ENCODE measurements at regions not wholly inside any gene's neighbourhood (a gene's known extent, or its start where the extent isn't known, plus 50 kb on each side); places are given as distances from the start of the nearest gene placed in this dataset.
"Not testable (repeated sequence)": the region's sequence is repeated elsewhere in the genome, so short reads cannot be mapped to it uniquely, and the experiment has no call there.

DNA sequence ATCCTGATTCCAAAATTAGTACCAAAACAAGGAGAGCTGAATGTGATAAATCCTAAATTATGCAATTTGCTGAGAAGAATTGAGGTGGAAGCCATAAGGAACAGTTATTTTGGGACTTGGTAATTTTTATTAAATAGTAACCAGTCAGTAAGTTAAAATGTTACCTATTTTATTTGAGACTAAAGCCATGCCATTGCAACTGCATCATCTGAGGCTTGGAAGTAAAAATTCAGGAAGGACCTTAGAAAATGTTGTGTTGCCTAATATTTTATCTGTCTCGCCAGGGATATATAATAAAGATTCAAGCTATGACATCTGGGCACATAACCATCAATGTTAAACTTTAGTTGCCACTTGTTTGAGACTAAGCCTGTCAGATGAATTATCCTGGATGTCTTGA is 341.3 kb upstream of the MAGEB16 start:
- no peak overlapping the region for H3K4me3 ChIP-seq
- TF ChIP-seq, protein P1, sequence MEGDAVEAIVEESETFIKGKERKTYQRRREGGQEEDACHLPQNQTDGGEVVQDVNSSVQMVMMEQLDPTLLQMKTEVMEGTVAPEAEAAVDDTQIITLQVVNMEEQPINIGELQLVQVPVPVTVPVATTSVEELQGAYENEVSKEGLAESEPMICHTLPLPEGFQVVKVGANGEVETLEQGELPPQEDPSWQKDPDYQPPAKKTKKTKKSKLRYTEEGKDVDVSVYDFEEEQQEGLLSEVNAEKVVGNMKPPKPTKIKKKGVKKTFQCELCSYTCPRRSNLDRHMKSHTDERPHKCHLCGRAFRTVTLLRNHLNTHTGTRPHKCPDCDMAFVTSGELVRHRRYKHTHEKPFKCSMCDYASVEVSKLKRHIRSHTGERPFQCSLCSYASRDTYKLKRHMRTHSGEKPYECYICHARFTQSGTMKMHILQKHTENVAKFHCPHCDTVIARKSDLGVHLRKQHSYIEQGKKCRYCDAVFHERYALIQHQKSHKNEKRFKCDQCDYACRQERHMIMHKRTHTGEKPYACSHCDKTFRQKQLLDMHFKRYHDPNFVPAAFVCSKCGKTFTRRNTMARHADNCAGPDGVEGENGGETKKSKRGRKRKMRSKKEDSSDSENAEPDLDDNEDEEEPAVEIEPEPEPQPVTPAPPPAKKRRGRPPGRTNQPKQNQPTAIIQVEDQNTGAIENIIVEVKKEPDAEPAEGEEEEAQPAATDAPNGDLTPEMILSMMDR (IDR thresholded peaks at IDR 0.05), result no peak
- no peaks in the 10 kb centered on the region for H3K27me3 ChIP-seq (ENCODE audit: insufficient read depth in 3 of 3, low read length in 2 of 3)
- intact Hi-C loops (cut with DNase I), result no loop called here
- no peak for DNase-seq
- no peak overlapping the region for H3K27ac ChIP-seq
- 83 to 95% (median 86%) methylated on average over 1 of the region's 1 CpG for WGBS, 3 donors
- no peaks in the 10 kb centered on the region for H3K36me3 ChIP-seq (ENCODE audit: insufficient read depth in 1 of 2, low read depth in 1 of 2)
- no peak for ATAC-seq
- H3K4me1 ChIP-seq, result no peaks in the 10 kb centered on the region
- no peaks in the 10 kb centered on the region for H3K9me3 ChIP-seq

DNA sequence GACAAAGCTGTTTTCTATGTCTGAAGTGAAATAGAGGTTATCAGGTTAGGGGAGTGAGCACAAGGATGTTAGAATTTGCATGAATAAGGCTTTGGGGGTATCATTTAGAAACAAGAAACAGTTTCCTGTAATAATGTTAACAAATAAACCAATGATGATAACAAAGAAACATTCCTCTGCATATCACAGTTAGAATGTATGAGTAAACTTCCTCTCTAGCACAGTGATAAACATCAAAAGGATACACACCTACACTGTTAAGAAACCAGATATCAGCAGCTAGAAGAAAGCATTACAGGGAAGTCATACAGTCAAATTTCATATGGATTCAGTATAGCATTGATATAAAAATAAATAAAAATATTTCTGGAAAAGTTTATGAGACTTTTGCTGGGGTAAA is 340.0 kb upstream of the MAGEB16 start:
- Histone ChIP-seq H3K9me3 (no peaks in the 10 kb centered on the region), H3K4me1 (no peaks in the 10 kb centered on the region), H3K4me3 (no peak overlapping the region), H3K27me3 (ENCODE audit: insufficient read depth in 3 of 3, low read length in 2 of 3) (no peaks in the 10 kb centered on the region), H3K27ac (no peak overlapping the region), H3K36me3 (ENCODE audit: insufficient read depth in 1 of 2, low read depth in 1 of 2) (no peaks in the 10 kb centered on the region)
- DNase-seq, result no peak
- intact Hi-C loops (cut with DNase I), result no loop called here
- ATAC-seq, result no peak
- TF ChIP-seq, protein P1 (IDR thresholded peaks at IDR 0.05), result no peak

DNA sequence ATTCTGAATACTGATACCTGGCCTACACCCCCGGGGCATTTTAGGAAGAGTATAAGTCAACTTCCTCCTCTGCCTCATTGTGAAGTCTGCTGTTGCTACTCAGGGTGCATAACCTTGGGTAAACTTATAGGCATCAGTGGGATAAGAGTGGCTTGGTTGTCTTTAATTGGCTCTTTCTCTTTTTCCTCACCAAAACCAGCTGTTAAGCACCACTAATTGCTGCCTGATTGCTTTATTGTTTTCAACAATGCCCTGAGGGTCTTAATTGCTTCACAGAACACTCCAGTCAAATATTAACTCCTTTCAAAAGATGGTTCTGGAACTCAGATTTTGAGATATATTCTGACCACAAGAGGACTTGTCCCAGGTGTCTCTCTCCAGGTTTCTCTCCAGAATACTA is 337.0 kb upstream of the MAGEB16 start:
- Histone ChIP-seq H3K27ac (no peak overlapping the region), H3K36me3 (ENCODE audit: insufficient read depth in 1 of 2, low read depth in 1 of 2) (no peaks in the 10 kb centered on the region), H3K4me1 (no peaks in the 10 kb centered on the region), H3K27me3 (ENCODE audit: insufficient read depth in 3 of 3, low read length in 2 of 3) (no peaks in the 10 kb centered on the region), H3K9me3 (no peaks in the 10 kb centered on the region), H3K4me3 (no peak overlapping the region)
- intact Hi-C loops (cut with DNase I), result no loop called here
- TF ChIP-seq, protein P1 (IDR thresholded peaks at IDR 0.05), result no peak
- ATAC-seq (no peak), DNase-seq (no peak)
- WGBS, 3 donors, result 64 to 86% (median 81%) methylated on average over 1 of the region's 1 CpG

DNA sequence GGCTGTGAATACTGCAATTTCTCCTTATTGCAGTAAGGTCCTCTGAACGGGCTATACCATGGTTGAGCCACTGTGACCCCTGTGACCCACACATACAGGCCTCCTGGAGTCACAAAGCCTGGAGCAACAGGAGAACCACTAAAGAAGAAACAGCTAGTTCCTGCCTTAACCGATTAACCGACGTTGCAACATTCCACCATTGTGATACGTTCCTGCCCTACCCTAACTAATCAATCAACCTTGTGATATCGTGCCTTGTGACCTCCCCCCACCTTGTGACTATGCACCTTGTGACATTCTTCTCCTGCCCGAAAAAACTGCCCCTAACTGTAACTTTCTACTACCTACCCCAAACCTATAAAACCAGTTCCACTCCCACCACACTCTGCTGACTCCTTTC is 301.5 kb upstream of the MAGEB16 start:
- ATAC-seq; H3K4me1 ChIP-seq; H3K9me3 ChIP-seq; intact Hi-C loops (cut with DNase I); H3K36me3 ChIP-seq (ENCODE audit: insufficient read depth in 1 of 2, low read depth in 1 of 2); H3K27me3 ChIP-seq (ENCODE audit: insufficient read depth in 3 of 3, low read length in 2 of 3); DNase-seq; H3K27ac ChIP-seq; H3K4me3 ChIP-seq: not testable (repeated sequence)
- 64 to 72% (median 66%) methylated on average over 7 of the region's 7 CpGs for WGBS, 3 donors

DNA sequence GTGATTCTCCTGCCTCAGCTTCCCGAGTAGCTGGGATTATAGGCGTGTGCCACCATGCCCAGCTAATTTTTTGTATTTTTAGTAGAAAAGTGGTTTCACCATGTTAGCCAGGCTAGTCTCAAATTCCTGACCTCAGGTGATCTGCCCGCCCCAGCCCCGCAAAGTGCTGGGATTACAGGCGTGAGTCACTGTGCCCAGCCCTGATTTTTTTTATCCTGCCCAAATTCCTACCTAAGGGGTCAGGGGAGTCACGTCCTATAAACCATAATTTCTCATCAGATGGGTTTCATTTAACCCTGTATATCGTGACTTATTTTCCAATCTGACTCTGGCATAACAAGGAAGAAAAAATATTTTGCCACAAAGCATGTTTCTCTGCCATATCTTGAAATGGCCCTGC is 300.7 kb upstream of the MAGEB16 start:
- H3K36me3 ChIP-seq (ENCODE audit: insufficient read depth in 1 of 2, low read depth in 1 of 2); H3K4me3 ChIP-seq; H3K4me1 ChIP-seq; H3K27ac ChIP-seq; intact Hi-C loops (cut with DNase I); ATAC-seq; H3K9me3 ChIP-seq; DNase-seq; H3K27me3 ChIP-seq (ENCODE audit: insufficient read depth in 3 of 3, low read length in 2 of 3): not testable (repeated sequence)
- 79 to 83% (median 82%) methylated on average over 7 of the region's 7 CpGs for WGBS, 3 donors

DNA sequence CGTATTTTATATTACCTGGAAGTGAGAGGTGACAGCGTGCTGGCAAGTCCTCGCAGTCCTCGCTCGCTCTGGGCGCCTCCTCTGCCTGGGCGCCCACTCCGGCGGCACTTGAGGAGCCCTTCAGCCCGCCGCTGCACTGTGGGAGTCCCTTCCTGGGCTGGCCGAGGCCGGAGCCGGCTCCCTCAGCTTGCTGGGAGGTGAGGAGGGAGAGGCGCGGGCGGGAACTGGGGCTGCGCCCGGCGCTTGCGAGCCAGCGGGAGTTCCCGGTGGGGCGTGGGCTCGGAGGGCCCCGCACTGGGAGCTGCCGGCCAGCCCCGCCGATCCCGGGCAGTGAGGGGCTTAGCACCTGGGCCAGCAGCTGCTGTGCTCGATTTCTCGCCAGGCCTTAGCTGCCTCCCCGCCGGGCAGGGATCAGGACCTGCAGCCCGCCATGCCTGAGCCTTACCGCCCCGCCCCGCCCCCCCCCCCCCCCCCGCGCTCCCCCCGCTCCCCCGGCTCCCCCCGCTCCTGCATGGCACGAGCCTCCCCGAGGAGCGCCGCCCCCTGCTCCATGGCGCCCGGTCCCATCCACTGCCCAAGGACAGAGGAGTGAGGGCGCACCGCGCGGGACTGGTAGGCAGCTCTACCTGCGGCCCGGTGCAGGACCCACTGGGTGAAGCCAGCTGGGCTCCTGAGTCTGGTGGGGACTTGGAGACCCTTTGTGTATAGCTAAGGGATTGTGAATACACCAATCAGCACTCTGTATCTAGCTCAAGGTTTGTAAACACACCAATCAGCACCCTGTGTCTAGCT is 298.9 kb upstream of the MAGEB16 start:
- Histone ChIP-seq H3K4me3 (no peak overlapping the region), H3K9me3 (no peaks in the 10 kb centered on the region), H3K36me3 (ENCODE audit: insufficient read depth in 1 of 2, low read depth in 1 of 2) (no peaks in the 10 kb centered on the region), H3K27ac (no peak overlapping the region), H3K27me3 (ENCODE audit: insufficient read depth in 3 of 3, low read length in 2 of 3) (no peaks in the 10 kb centered on the region), H3K4me1 (no peaks in the 10 kb centered on the region)
- 88 to 96% (median 94%) methylated on average over 22 to 52 of the region's 55 CpGs for WGBS, 3 donors
- ATAC-seq (no peak), DNase-seq (peak in 1 of 2 donors; percentile 10)
- intact Hi-C loops (cut with DNase I), result no loop called here
- TF ChIP-seq, protein P1 (IDR thresholded peaks at IDR 0.05), result no peak
